ENCODE measurements at regions not wholly inside any gene's neighbourhood (a gene's known extent, or its start where the extent isn't known, plus 50 kb on each side); places are given as distances from the start of the nearest gene placed in this dataset.

GRCh38 chr1:81548918-81549587 is 251.7 kb upstream of the ADGRL2 start:
- TF ChIP-seq CTCF (conservative IDR thresholded peaks at IDR 0.05; ENCODE audit: low read depth, low read length): no peak
- no peak for DNase-seq (ENCODE audit: low read depth)
- no peak overlapping the region for H3K4me3 ChIP-seq (ENCODE audit: low read depth, low read length)

DNA sequence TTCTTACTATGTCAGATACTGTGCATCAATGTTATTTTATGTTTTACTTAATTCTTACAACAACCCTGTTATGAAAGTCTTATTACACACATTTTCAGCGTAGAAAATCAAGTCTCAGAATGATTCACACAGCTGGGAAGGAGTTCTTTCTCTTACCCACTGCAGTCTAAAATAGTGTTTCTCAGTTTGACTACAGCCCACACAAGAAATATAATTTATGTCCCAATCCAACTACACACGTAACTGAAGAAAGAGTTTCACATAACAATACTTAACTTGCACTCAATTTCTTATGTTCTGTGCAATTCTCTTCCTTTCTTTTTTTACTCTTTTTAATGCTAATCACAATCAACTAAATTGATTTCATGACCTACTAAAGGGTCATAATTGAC is 252.8 kb upstream of the ADGRL2 start:
- no peak overlapping the region for H3K4me3 ChIP-seq (ENCODE audit: low read depth, low read length)
- no peak for DNase-seq (ENCODE audit: low read depth)
- TF ChIP-seq CTCF (conservative IDR thresholded peaks at IDR 0.05; ENCODE audit: low read depth, low read length): no peak

DNA sequence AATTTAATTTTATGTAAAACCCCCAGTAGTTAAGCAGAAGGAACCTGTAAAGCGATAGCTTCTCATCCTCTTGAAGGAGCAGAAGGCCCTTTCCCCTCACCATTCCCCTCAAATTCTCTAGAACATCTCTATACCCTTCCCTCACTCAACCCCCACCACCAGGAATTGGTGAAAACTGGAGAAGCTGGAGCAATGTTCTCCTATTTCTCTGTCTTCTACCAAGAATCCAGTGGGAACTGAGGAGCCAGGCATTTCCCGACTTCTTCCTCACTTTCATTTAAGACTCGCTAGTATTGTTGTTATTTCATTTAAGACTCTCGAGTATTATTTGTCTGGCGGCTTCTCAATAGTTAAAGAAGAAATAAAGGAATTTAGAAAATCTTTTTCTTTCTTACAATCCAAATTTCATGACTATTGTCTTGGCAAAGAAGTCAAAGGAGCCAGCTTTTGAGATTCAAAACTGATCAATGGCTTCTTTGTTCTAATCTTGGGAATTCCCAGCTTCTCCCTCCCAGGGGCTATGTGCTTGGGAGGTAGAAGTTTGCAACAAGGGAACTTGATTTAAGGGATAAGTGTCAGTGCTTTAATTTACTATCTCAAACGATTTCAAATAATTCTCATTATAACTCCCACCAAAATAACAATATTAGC is 253.3 kb upstream of the ADGRL2 start:
- H3K4me3 ChIP-seq (ENCODE audit: low read depth, low read length): no peak overlapping the region
- no peak for DNase-seq (ENCODE audit: low read depth)
- TF ChIP-seq CTCF (conservative IDR thresholded peaks at IDR 0.05; ENCODE audit: low read depth, low read length): no peak

DNA sequence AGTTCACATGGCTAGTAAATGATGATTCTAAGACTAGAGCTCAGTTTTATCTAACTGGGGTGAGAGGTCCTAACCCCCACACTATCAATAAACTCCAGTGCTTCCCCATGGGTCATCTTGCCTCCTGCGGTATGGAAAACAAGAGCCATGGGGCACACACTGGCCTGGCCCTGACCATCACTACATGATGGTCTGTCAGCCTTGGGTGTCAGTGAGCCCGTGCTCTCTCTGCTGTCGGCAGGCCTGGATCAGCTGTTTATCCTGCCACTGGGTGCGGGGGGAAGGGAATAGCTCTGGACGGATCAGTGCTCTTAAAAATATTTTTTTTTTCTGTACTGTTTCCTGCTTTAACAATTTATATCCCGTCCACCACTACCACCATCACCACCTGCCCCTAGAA is 255.0 kb upstream of the ADGRL2 start:
- TF ChIP-seq CTCF (conservative IDR thresholded peaks at IDR 0.05; ENCODE audit: low read depth, low read length): no peak
- no peak for DNase-seq (ENCODE audit: low read depth)
- H3K4me3 ChIP-seq (ENCODE audit: low read depth, low read length): no peak overlapping the region

- no peak for TF ChIP-seq CTCF (conservative IDR thresholded peaks at IDR 0.05; ENCODE audit: low read depth, low read length)
- H3K4me3 ChIP-seq (ENCODE audit: low read depth, low read length): no peak overlapping the region
- no peak for DNase-seq (ENCODE audit: low read depth)
Measured at GRCh38 chr1:81543764-81544163, 257.0 kb upstream of the ADGRL2 start.

DNA sequence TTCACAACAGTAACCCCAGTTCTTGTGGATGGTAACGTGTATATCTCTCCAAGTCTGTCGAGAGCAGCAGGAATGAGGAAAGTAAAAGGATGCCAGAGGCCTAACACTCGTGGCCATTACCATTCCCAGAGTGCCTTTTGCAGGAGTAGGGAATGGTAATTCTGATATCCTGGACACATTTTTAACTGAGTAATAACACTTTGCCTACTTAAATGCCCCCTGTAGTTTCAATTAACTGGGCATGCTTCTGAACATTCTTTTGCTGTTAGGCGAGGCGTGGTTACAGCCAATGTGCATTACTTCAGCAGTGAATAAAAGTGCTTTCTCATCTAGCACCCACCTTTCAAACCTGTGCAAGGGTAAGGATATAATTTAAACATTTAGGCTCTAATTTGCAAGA is 258.5 kb upstream of the ADGRL2 start:
- no peak for DNase-seq (ENCODE audit: low read depth)
- no peak for TF ChIP-seq CTCF (conservative IDR thresholded peaks at IDR 0.05; ENCODE audit: low read depth, low read length)
- H3K4me3 ChIP-seq (ENCODE audit: low read depth, low read length): no peak overlapping the region

DNA sequence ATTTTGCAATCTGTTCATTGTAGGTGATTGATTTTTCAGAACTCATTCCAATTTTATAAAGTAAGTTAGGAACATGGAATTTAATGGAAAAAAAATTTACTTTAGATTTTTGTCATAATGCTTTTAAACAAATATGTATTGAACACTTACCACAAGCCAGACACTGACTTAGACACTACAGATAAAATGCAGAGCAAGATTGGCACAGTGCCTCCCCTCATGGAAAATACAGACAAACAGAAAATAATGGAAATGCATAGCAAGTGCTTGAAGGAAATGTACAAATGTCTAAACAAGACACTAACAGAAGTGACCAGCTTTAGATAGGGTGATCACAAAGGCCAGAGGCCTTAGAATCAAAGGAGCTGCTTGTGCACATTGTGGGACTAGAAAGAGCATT is 260.5 kb upstream of the ADGRL2 start:
- no peak overlapping the region for H3K4me3 ChIP-seq (ENCODE audit: low read depth, low read length)
- no peak for DNase-seq (ENCODE audit: low read depth)
- no peak for TF ChIP-seq CTCF (conservative IDR thresholded peaks at IDR 0.05; ENCODE audit: low read depth, low read length)

All from epithelial cell of proximal tubule (primary cell).